Activated CD8-positive, alpha-beta T cell treated with anti-CD3 and anti-CD28 coated beads for 36 hours (primary cell): ENCODE measurements at regions not wholly inside any gene's neighbourhood (a gene's known extent, or its start where the extent isn't known, plus 50 kb on each side); places are given as distances from the start of the nearest gene placed in this dataset.

Experiments used
- ATAC-seq: fragments of 200-7000 bp; cut with Tn5 transposase; one replicate; pipeline ENCODE4 v1.10.0; 2021; ENCODE audit warnings: mild to moderate bottlenecking, moderate library complexity
- CTCF ChIA-PET: fragments of 350-600 bp; sonication (Branson Sonifier 250); formaldehyde crosslinking; loops from one replicate; lab custom pipeline; 2021; ENCODE audit warnings: antibody characterized with exemption; lab: Charles Lee
- POLR2A ChIA-PET: fragments of 350-600 bp; sonication (Branson Sonifier 250); formaldehyde crosslinking; loops from one replicate; lab custom pipeline; 2021; ENCODE audit warnings: antibody characterized with exemption; lab: Charles Lee
- DNase-seq: peaks from one replicate; pipeline ENCODE4 v3.0.0-alpha.2; 2020
- H3K27ac Mint-ChIP-seq: one replicate; pipeline ENCODE4 v1.8.0; 2021; ENCODE audit warnings: mild to moderate bottlenecking, mixed read lengths
- H3K27me3 Mint-ChIP-seq: one replicate; pipeline ENCODE4 v1.8.0; 2021; ENCODE audit warnings: mixed read lengths
- H3K36me3 Mint-ChIP-seq: one replicate; pipeline ENCODE4 v1.8.0; 2021; ENCODE audit warnings: low read depth, mixed read lengths
- H3K4me1 Mint-ChIP-seq: one replicate; pipeline ENCODE4 v1.8.0; 2021; ENCODE audit warnings: low read depth, mixed read lengths
- H3K4me3 Mint-ChIP-seq: one replicate; pipeline ENCODE4 v1.8.0; 2021; ENCODE audit warnings: mild to moderate bottlenecking, moderate library complexity, mixed read lengths
- H3K9me3 Mint-ChIP-seq: one replicate; pipeline ENCODE4 v1.8.0; 2021; ENCODE audit warnings: mixed read lengths
- CTCF ChIP-seq: fragments of 200-600 bp; IDR thresholded peaks from one replicate; pipeline ENCODE4 v1.8.0; 2022; ENCODE audit warnings: antibody characterized with exemption, mild to moderate bottlenecking
- intact Hi-C: fragments of 100-400 bp; cut with micrococcal nuclease; formaldehyde crosslinking; loops from one replicate; pipeline ENCODE4 v1.10.0; 2022

GRCh38 chr11:45597097-45597496 is 68.3 kb downstream of the CHST1 start:
- intact Hi-C loops = no loop called here
- Mint-ChIP-seq H3K4me1 (no peaks in the 10 kb centered on the region), H3K36me3 (no peaks in the 10 kb centered on the region), H3K27ac (no peak overlapping the region), H3K4me3 (no peak overlapping the region), H3K9me3 (no peaks in the 10 kb centered on the region), H3K27me3 (peaks cover 5% of the 10 kb centered on the region)
- POLR2A ChIA-PET = no interaction called here
- DNase-seq = no peak
- ATAC-seq = no peak
- TF ChIP-seq CTCF = no peak
- CTCF ChIA-PET = no interaction called here

GRCh38 chr11:45596571-45596970 is 68.9 kb downstream of the CHST1 start:
- ATAC-seq = no peak
- H3K27me3 Mint-ChIP-seq = peaks cover 4% of the 10 kb centered on the region
- no peaks in the 10 kb centered on the region for H3K4me1 Mint-ChIP-seq
- no peak for DNase-seq
- no peaks in the 10 kb centered on the region for H3K9me3 Mint-ChIP-seq
- intact Hi-C loops = no loop called here
- TF ChIP-seq CTCF = no peak
- no peaks in the 10 kb centered on the region for H3K36me3 Mint-ChIP-seq
- ChIA-PET POLR2A (interaction anchor here (0.6 kb wide), 1 partner anchor 1055 kb away, joined by 3 read pairs; no protein-coding TSS in a partner anchor), CTCF (no interaction called here)
- H3K4me3 Mint-ChIP-seq = no peak overlapping the region
- no peak overlapping the region for H3K27ac Mint-ChIP-seq

- Mint-ChIP-seq H3K36me3 (no peaks in the 10 kb centered on the region), H3K27ac (no peak overlapping the region), H3K4me1 (no peaks in the 10 kb centered on the region), H3K4me3 (no peak overlapping the region), H3K27me3 (no peaks in the 10 kb centered on the region), H3K9me3 (no peaks in the 10 kb centered on the region)
- ChIA-PET CTCF (interaction anchor here (1.0 kb wide), 1 partner anchor 178 kb away, joined by 3 read pairs; no protein-coding TSS in a partner anchor), POLR2A (no interaction called here)
- no peak for DNase-seq
- TF ChIP-seq CTCF = no peak
- intact Hi-C loops = no loop called here
- no peak for ATAC-seq
These were observed 71.4 kb downstream of the CHST1 start for GRCh38 chr11:45593992-45594391.

- H3K27me3 Mint-ChIP-seq = peaks cover 2% of the 10 kb centered on the region
- no peak overlapping the region for H3K4me3 Mint-ChIP-seq
- ChIA-PET POLR2A (no interaction called here), CTCF (interaction anchor here (1.6 kb wide), 1 partner anchor 179 kb away, joined by 5 read pairs; no protein-coding TSS in a partner anchor)
- H3K27ac Mint-ChIP-seq = no peak overlapping the region
- intact Hi-C loops = no loop called here
- H3K36me3 Mint-ChIP-seq = no peaks in the 10 kb centered on the region
- no peaks in the 10 kb centered on the region for H3K9me3 Mint-ChIP-seq
- no peak for TF ChIP-seq CTCF
- DNase-seq (no peak), ATAC-seq (no peak)
- H3K4me1 Mint-ChIP-seq = no peaks in the 10 kb centered on the region
These were observed 72.8 kb downstream of the CHST1 start for GRCh38 chr11:45592636-45593035.

- DNase-seq (no peak), ATAC-seq (no peak)
- TF ChIP-seq CTCF = no peak
- intact Hi-C loops = no loop called here
- Mint-ChIP-seq H3K4me1 (no peaks in the 10 kb centered on the region), H3K9me3 (no peaks in the 10 kb centered on the region), H3K36me3 (no peaks in the 10 kb centered on the region), H3K27ac (no peak overlapping the region), H3K4me3 (no peak overlapping the region), H3K27me3 (peaks cover 2% of the 10 kb centered on the region)
- ChIA-PET CTCF (interaction anchor here (1.5 kb wide), 1 partner anchor 181 kb away, joined by 6 read pairs; no protein-coding TSS in a partner anchor), POLR2A (no interaction called here)
These were observed 74.7 kb downstream of the CHST1 start for GRCh38 chr11:45590743-45591142.
